ENCODE measurements at regions not wholly inside any gene's neighbourhood (a gene's known extent, or its start where the extent isn't known, plus 50 kb on each side); places are given as distances from the start of the nearest gene placed in this dataset.
"Not testable (repeated sequence)": the region's sequence is repeated elsewhere in the genome, so short reads cannot be mapped to it uniquely, and the experiment has no call there.

DNA sequence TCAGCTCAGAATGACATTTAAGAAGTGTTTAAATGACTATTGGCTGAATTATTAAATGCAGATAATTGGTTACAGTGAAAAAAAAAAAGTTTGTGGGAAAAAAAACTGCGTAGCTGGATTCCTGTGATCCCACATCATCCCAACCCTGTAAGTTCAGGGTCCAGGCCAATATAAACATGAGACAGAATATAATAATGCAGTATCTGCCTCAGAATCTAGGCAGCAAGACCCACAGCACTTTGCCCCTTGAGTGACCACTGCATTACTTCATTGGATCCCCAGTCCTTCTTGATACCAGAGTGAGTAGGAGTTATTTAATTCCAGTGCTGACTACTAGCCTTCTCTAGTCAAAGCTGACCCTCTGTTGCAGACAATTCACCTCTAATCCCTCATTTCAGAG, 272.6 kb downstream of the CCER1 start:
- Mint-ChIP-seq H3K4me1 (no peaks in the 10 kb centered on the region), H3K36me3 (ENCODE audit: low read depth) (no peaks in the 10 kb centered on the region), H3K27ac (ENCODE audit: unreplicated experiment) (no peak overlapping the region), H3K4me3 (no peak overlapping the region), H3K27me3 (ENCODE audit: low read depth) (no peaks in the 10 kb centered on the region), H3K9me3 (no peaks in the 10 kb centered on the region)
- DNase-seq (ENCODE audit: low read depth, low spot score), result no peak
- TF ChIP-seq, protein P1, sequence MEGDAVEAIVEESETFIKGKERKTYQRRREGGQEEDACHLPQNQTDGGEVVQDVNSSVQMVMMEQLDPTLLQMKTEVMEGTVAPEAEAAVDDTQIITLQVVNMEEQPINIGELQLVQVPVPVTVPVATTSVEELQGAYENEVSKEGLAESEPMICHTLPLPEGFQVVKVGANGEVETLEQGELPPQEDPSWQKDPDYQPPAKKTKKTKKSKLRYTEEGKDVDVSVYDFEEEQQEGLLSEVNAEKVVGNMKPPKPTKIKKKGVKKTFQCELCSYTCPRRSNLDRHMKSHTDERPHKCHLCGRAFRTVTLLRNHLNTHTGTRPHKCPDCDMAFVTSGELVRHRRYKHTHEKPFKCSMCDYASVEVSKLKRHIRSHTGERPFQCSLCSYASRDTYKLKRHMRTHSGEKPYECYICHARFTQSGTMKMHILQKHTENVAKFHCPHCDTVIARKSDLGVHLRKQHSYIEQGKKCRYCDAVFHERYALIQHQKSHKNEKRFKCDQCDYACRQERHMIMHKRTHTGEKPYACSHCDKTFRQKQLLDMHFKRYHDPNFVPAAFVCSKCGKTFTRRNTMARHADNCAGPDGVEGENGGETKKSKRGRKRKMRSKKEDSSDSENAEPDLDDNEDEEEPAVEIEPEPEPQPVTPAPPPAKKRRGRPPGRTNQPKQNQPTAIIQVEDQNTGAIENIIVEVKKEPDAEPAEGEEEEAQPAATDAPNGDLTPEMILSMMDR (conservative IDR thresholded peaks at IDR 0.05), result no peak

- DNase-seq (ENCODE audit: low read depth, low spot score), result no peak
- Mint-ChIP-seq H3K4me1 (no peaks in the 10 kb centered on the region), H3K4me3 (no peak overlapping the region), H3K27ac (ENCODE audit: unreplicated experiment) (no peak overlapping the region), H3K9me3 (no peaks in the 10 kb centered on the region), H3K36me3 (ENCODE audit: low read depth) (no peaks in the 10 kb centered on the region), H3K27me3 (ENCODE audit: low read depth) (no peaks in the 10 kb centered on the region)
- TF ChIP-seq, protein P1 (conservative IDR thresholded peaks at IDR 0.05), result no peak
Measured at GRCh38 chr12:90679674-90680073, 275.3 kb downstream of the CCER1 start.

- Mint-ChIP-seq H3K27ac (ENCODE audit: unreplicated experiment) (no peak overlapping the region), H3K4me1 (no peaks in the 10 kb centered on the region), H3K36me3 (ENCODE audit: low read depth) (no peaks in the 10 kb centered on the region), H3K27me3 (ENCODE audit: low read depth) (no peaks in the 10 kb centered on the region), H3K9me3 (no peaks in the 10 kb centered on the region), H3K4me3 (no peak overlapping the region)
- TF ChIP-seq, protein P1 (conservative IDR thresholded peaks at IDR 0.05), result no peak
- no peak for DNase-seq (ENCODE audit: low read depth, low spot score)
Measured at GRCh38 chr12:90677552-90677951, 277.4 kb downstream of the CCER1 start.

GRCh38 chr12:90677055-90677454, 277.9 kb downstream of the CCER1 start:
- no peak overlapping the region for H3K4me3 Mint-ChIP-seq
- no peak overlapping the region for H3K27ac Mint-ChIP-seq (ENCODE audit: unreplicated experiment)
- no peaks in the 10 kb centered on the region for H3K9me3 Mint-ChIP-seq
- TF ChIP-seq, protein P1 (conservative IDR thresholded peaks at IDR 0.05), result no peak
- no peaks in the 10 kb centered on the region for H3K36me3 Mint-ChIP-seq (ENCODE audit: low read depth)
- H3K27me3 Mint-ChIP-seq (ENCODE audit: low read depth), result no peaks in the 10 kb centered on the region
- H3K4me1 Mint-ChIP-seq, result no peaks in the 10 kb centered on the region
- DNase-seq (ENCODE audit: low read depth, low spot score), result no peak

DNA sequence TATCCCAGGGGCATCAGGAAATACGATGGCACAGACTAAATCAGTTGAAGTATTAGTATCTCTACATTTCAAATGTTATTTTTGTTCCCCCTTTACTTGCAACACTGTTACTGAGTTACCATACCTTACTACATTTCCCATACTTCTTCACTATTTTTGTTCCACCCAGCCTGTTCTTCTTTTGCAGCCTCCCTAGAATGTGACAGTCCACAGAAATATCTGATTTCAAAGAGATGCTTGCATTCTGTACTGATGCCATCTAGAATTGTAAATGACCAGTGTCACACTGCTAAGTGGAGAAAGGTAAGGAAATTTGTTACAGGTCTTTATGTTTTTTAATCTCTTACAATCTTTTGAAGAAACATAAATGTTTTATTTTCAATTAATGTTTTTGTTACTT, 279.9 kb downstream of the CCER1 start:
- Mint-ChIP-seq H3K27me3 (ENCODE audit: low read depth) (no peaks in the 10 kb centered on the region), H3K27ac (ENCODE audit: unreplicated experiment) (no peak overlapping the region), H3K4me3 (no peak overlapping the region), H3K9me3 (no peaks in the 10 kb centered on the region), H3K4me1 (no peaks in the 10 kb centered on the region), H3K36me3 (ENCODE audit: low read depth) (no peaks in the 10 kb centered on the region)
- TF ChIP-seq, protein P1 (conservative IDR thresholded peaks at IDR 0.05), result no peak
- no peak for DNase-seq (ENCODE audit: low read depth, low spot score)

- TF ChIP-seq, protein P1 (conservative IDR thresholded peaks at IDR 0.05), result no peak
- Mint-ChIP-seq H3K27me3 (ENCODE audit: low read depth) (no peaks in the 10 kb centered on the region), H3K36me3 (ENCODE audit: low read depth) (no peaks in the 10 kb centered on the region), H3K9me3 (no peaks in the 10 kb centered on the region), H3K4me3 (no peak overlapping the region), H3K4me1 (no peaks in the 10 kb centered on the region), H3K27ac (ENCODE audit: unreplicated experiment) (no peak overlapping the region)
- DNase-seq (ENCODE audit: low read depth, low spot score), result no peak
Measured at GRCh38 chr12:90672081-90672480, 282.9 kb downstream of the CCER1 start.

- H3K27me3 Mint-ChIP-seq (ENCODE audit: low read depth); H3K27ac Mint-ChIP-seq (ENCODE audit: unreplicated experiment); H3K4me3 Mint-ChIP-seq; H3K36me3 Mint-ChIP-seq (ENCODE audit: low read depth); DNase-seq (ENCODE audit: low read depth, low spot score); H3K4me1 Mint-ChIP-seq; H3K9me3 Mint-ChIP-seq: not testable (repeated sequence)
Measured at GRCh38 chr12:90663949-90664348, 291.0 kb downstream of the CCER1 start.
